GM19397 (cell line): ENCODE measurements at regions not wholly inside any gene's neighbourhood (a gene's known extent, or its start where the extent isn't known, plus 50 kb on each side); places are given as distances from the start of the nearest gene placed in this dataset.

ENCODE experiments used
- ATAC-seq: cut with Tn5 transposase; IDR thresholded peaks from one replicate; pipeline ENCODE4 v1.9.1; 2021; ENCODE audit warnings: mild to moderate bottlenecking, moderate library complexity; ENCODE audit not compliant: unreplicated experiment

GRCh38 chr5:73339711-73340110 lies 108.9 kb downstream of the FOXD1 start:
- no peak for ATAC-seq

DNA sequence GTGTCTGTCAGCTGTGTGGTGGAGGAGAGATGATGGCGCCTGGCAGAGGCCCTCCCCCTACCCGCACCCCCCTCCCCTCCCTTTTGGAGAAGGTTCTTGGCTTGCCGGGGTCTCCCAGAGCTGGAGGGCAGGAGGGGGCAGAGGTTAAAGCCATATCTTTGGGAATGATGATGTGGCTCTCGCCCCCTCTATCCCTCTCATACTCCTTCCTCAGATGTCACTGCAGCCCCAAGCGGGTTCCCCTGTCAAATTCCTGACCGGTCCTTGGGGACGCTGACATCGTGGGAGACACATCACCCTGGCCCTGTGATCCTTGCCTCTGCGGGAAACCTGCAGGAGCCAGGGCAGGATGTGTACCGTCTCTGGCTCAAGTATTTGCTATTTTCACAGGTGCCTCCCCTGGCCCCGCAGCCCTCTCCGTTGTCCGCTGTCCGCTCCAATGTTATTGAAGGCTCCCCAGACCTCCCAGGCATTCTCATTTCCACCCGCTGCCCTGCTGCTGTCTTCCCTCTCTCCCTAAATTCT lies 109.5 kb downstream of the FOXD1 start:
- ATAC-seq, result no peak

DNA sequence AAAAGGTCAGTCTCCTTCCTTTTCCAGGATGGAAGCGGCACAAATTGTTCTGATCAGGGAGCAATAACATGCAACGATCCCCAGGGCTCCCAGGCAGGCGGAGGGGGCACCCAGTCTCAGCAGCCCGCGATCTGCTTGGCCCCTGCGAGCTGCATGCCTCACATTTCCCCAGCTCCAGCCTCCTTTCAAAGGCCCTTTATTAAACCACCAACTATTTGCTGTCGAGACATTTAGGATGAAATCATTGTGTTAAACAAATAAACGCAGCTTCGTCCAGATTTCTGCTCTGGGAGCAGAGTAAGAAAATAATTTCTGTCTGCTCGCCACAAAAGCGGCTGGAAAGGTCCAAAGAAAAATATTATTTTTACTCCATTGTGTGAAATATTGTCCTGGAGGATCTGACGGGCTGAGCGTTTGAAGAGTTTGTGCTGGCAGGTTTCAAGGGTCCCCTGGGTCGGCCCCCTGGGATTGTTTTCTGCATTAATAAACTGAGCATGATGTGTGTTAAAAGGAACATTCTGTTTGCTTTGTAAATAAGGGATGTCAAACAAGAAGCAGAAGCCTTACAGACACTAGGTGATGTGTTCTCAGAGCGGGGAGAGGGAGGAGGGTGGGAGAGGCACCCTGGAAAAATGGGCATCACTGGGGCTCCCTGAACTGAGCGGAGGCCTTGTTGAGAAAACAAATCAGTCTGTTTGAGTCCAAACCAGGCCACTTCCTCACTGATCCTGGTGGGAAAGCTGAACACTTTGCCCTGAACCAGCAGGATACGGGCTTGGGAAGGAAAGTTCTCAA lies 110.1 kb downstream of the FOXD1 start:
- no peak for ATAC-seq

- no peak for ATAC-seq
Observed at GRCh38 chr5:73337586-73338255, 110.9 kb downstream of the FOXD1 start.

- no peak for ATAC-seq
Observed at GRCh38 chr5:73336366-73336765, 112.2 kb downstream of the FOXD1 start.

DNA sequence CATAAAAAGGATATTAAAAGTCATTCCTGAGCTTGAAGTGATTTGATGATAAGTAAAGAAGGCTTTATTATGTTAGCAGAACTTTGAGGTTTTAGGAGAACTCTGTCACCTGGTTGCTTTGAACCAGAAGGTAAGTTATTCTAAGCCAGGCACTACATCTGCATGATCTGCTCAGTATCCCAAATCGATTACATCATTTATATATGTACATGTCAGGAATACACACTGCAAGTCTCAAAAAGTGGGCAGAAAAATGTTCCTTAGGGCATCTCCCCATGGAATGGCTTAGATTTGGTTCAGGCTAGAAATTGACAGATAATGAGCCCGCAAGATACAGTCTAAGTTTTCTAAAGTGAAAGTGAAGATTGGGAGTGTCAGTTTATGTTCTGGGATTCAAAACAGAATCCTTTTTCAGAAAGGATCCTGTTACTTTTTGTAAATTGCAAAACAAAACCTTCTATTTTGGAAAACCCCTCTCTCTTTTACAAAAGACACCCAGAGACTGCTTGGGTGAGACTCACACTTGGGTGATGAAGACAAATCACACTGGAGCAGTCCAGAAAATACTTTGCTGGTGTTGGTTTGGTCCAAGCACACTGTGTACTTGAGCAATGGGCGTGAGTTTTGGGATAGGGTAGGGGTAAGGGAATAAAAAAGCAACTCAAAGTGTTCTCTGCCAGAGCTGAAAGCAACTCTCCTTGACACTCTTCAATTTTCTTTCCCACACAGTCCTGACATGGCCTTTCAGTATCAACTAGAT lies 114.5 kb downstream of the FOXD1 start:
- ATAC-seq, result no peak

- no peak for ATAC-seq
Observed at GRCh38 chr5:73330613-73331012, 118.0 kb downstream of the FOXD1 start.

DNA sequence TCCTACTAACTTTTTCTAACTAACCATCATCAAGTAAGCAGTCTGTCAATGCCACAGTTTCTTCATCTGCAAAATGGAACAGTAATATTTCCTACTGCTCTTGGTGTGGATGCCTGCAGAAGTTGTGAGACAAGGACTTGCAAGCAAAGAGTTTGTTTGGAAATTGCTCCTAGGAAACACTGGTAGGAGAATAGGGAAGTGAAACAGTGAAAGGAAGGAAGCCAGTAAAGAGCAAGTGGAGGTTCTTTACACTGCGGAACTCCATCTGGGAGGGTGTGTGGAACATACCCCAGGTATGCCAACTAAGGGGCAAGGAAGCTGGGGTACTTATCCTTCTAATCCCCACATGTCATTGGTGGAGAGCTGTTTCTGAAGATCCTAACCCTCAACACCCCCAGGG lies 119.9 kb downstream of the FOXD1 start:
- no peak for ATAC-seq

- no peak for ATAC-seq
Observed at GRCh38 chr5:73327908-73328455, 120.6 kb downstream of the FOXD1 start.

DNA sequence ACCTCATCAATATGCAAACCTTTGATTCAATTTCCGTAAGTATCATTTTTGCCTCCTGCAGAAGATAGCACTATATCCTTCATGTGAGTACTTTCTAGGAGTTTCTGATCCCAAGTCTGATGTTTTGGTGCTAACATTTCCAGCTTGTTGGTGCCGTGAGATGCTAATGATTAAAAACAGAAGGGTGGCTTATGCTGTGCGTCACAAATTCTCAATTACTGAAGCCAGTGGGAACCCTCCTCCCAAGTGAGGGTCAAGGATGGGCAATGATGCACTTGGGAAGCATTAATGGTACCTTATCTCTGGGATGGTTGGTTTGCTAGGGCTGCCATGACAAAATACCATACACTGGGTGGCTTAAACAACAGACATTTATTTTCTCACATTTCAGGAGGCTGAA lies 123.0 kb downstream of the FOXD1 start:
- ATAC-seq, result no peak

DNA sequence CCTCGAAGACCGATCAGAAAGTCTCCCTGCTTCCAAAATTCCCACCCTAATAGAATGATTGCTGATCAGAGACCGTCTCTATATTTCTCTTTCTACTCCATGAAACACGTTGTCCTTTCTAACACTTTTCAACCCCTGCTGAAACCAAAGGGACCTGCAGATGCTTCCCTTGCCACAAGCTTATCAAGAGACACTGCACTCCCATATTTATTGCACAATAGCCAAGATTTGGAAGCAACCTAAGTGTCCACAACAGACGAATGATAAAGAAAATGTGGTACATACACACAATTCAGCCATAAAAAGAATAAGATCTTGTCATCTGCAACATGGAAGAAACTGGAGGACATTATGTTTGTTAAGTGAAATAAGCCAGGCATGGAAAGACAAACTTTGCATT lies 125.1 kb downstream of the FOXD1 start:
- no peak for ATAC-seq

DNA sequence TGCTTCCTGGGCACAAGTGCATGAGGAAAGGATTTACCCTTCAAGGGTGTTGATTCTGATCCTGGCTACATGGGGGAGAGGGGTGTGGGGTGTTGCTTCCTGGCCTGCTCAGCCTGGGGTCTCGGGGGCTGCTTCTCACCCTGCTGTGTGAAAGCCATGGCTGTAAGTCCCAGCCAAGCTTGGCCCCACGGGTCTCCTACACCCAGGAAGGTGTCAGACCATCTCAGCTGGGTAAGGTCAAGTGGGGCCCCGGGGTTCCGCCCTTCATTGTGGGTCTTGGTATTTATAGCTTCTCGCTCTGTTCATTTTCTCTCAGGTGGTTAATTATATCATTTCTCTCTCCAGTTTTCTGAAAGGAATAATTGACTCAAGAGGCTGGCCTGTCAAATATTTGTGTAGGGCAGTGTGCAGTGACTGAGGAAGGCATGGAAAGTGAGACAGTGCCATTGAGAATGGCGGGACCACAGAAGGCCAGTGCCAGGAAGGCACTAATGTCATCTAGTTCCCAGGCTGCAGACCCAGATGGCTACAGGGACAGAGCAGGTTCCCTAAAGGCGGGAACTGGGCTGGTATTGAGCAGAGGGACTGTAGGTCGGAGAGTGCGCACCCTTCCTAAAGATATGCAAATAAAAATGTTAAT lies 126.0 kb downstream of the FOXD1 start:
- no peak for ATAC-seq

DNA sequence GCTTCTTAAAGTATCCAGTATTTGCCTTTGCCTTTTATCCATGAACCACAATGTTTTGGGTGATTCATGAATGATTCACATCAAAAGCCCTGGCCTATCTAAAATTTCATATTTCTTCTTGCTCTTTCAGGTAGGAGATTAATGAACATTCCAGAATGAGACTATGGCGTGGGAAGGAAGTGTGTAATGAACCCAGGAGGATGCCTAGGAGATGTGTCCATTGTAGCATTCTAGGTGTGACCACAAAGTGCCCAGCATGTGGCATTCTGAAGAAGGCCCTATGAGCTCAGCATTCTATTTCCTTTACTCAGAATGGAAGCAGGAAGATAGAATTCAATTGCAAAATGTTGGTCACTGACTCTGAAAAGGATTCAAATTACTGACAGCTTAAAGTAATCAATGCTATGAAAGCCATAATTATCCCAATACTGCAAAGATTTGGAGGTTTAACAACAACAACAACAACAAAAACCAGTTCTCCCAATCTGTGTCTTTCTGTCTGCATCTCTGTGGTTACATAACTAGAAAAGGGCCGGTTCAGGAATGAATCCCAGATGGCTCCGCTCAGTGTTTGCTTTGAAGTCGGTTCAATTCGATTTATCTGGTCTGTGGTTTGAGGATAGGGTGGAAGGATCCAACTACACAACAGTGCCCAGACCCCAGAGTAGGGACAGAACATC lies 126.7 kb downstream of the FOXD1 start:
- ATAC-seq, result no peak

- ATAC-seq, result no peak
Observed at GRCh38 chr5:73319036-73319435, 129.5 kb downstream of the FOXD1 start.

DNA sequence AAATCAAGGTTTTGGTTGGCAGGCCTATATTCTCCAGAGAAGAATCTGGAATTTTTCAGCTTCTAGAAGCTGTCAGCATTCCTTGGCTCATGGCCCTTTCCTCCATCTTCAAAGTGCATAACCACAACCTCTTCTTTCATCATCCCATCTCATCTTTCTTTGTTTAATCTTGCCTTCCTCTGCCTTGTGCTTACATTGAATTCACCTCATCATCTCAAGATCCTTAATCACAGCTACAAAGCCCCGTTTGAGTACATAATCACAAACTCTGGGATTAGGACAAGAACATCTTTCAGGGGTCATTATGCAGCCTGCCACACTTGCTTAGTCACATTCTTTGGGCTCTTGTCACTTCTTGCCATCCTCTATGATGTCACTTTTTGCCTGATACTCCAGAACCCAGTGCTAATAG lies 130.3 kb downstream of the FOXD1 start:
- no peak for ATAC-seq

- ATAC-seq, result no peak
Observed at GRCh38 chr5:73317523-73317922, 131.1 kb downstream of the FOXD1 start.

- no peak for ATAC-seq
Observed at GRCh38 chr5:73314395-73315257, 134.0 kb downstream of the FOXD1 start.

- ATAC-seq, result no peak
Observed at GRCh38 chr5:73312872-73313510, 135.6 kb downstream of the FOXD1 start.
